HL-60 (cell line): ENCODE measurements at regions not wholly inside any gene's neighbourhood (a gene's known extent, or its start where the extent isn't known, plus 50 kb on each side); places are given as distances from the start of the nearest gene placed in this dataset.
A peak's percentile ranks its signal among the peaks of the same experiment; 100 is the strongest.

ENCODE experiments used
- DNase-seq, 2 experiments: peaks; one replicate each; pipeline ENCODE4 v3.0.0-alpha.2; 2010 to 2020; ENCODE audit warnings: low read depth in 1 of 2, low spot score in 1 of 2
- H3K27ac ChIP-seq: fragments of 250-450 bp; sonication (Bioruptor Pico); replicated peaks from 2 replicates; pipeline ENCODE4 v1.5.1; 2020; ENCODE audit warnings: mild to moderate bottlenecking, moderate library complexity
- H3K27me3 ChIP-seq: fragments of 250-450 bp; sonication (Bioruptor Pico); 2 replicates; pipeline ENCODE4 v1.5.1; 2021; ENCODE audit warnings: mild to moderate bottlenecking, moderate library complexity; ENCODE audit not compliant: insufficient read depth, poor library complexity, severe bottlenecking
- H3K4me3 ChIP-seq: replicated peaks from 2 replicates; pipeline ENCODE4 v1.5.1; 2011; ENCODE audit warnings: mild to moderate bottlenecking, control low read depth, low read length; ENCODE audit not compliant: insufficient read depth
- CTCF ChIP-seq: IDR thresholded peaks from one replicate; pipeline ENCODE4 v1.5.1; 2011; ENCODE audit warnings: low read length, control low read depth, inconsistent platforms; ENCODE audit not compliant: insufficient read depth
- GABPA ChIP-seq: IDR thresholded peaks from 2 replicates; pipeline ENCODE4 v1.6.1; 2012; ENCODE audit warnings: low read depth
- POLR2AphosphoS5 ChIP-seq: IDR thresholded peaks from 2 replicates; pipeline ENCODE4 v1.6.1; 2012; ENCODE audit warnings: low read depth
- REST ChIP-seq: IDR thresholded peaks from 2 replicates; pipeline ENCODE4 v1.6.1; 2012; ENCODE audit warnings: low read depth; ENCODE audit not compliant: insufficient replicate concordance
- SPI1 ChIP-seq: IDR thresholded peaks from 2 replicates; pipeline ENCODE4 v1.6.1; 2012; ENCODE audit warnings: low read depth, mild to moderate bottlenecking, borderline replicate concordance

DNA sequence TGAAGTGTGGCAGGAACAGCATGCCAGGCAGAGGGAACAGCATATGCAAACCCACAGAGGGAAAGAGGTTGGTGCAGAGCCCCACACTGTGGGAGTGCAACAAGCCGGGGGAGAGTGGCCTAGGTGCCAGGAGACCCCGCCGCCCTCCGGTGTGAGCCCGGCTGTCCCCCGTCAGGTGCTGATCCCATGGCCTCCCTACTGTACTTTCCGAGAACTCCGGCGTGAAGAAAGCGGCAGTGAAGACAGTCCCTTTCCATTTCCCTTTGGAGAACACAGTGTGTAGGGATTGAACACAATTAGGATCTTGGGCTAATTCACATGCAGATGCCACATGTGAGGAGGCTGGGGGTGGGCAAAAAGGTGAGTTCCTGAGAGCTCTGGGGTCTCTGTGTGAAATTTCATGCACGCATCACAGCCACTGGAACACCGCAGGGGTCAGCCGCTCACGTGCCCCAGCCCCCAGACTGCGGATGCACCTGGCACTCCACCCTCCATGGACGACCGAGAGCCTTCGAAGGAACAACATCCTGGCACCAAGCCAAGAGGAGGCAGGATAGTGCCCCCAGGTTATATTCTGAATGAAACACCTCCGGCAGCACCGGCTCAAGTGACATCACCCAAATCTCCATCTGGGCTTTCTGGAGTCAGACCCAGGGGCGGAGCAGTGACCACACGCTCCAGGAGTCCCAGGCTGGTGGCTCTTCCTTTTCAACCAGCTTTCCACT, 82.1 kb upstream of the PPP2R2D start:
- no peak overlapping the region for H3K27ac ChIP-seq
- no peak for DNase-seq
- H3K4me3 ChIP-seq = no peak overlapping the region
- no peak for TF ChIP-seq SPI1
- TF ChIP-seq REST = no peak
- no peak for TF ChIP-seq CTCF
- no peak for TF ChIP-seq GABPA
- no peak for TF ChIP-seq POLR2AphosphoS5
- no peaks in the 10 kb centered on the region for H3K27me3 ChIP-seq

- Histone ChIP-seq H3K27me3 (no peaks in the 10 kb centered on the region), H3K27ac (no peak overlapping the region), H3K4me3 (no peak overlapping the region)
- peak in 1 of 2 experiments; percentile 11 for DNase-seq
- no peak for TF ChIP-seq REST
- no peak for TF ChIP-seq CTCF
- no peak for TF ChIP-seq POLR2AphosphoS5
- no peak for TF ChIP-seq SPI1
- TF ChIP-seq GABPA = no peak
These were observed 81.4 kb upstream of the PPP2R2D start for GRCh38 chr10:131819241-131820072.

- Histone ChIP-seq H3K4me3 (no peak overlapping the region), H3K27ac (no peak overlapping the region), H3K27me3 (peaks cover 2% of the 10 kb centered on the region)
- no peak for TF ChIP-seq SPI1
- TF ChIP-seq CTCF = no peak
- no peak for TF ChIP-seq GABPA
- no peak for TF ChIP-seq POLR2AphosphoS5
- TF ChIP-seq REST = no peak
- DNase-seq = no peak
These were observed 80.2 kb upstream of the PPP2R2D start for GRCh38 chr10:131820626-131821025.
